ENCODE measurements at regions not wholly inside any gene's neighbourhood (a gene's known extent, or its start where the extent isn't known, plus 50 kb on each side); places are given as distances from the start of the nearest gene placed in this dataset.

- Histone ChIP-seq H3K9me3 (ENCODE audit: control insufficient read depth, insufficient read depth, low read length) (no peaks in the 10 kb centered on the region), H3K27ac (ENCODE audit: low read depth, low read length) (no peak overlapping the region), H3K4me3 (ENCODE audit: low read depth, low read length) (no peak overlapping the region), H3K27me3 (ENCODE audit: control insufficient read depth, insufficient read depth, low read length) (no peaks in the 10 kb centered on the region)
- ChIA-PET CTCF (no interaction called here), POLR2A (no interaction called here)
- TF ChIP-seq, protein P1, sequence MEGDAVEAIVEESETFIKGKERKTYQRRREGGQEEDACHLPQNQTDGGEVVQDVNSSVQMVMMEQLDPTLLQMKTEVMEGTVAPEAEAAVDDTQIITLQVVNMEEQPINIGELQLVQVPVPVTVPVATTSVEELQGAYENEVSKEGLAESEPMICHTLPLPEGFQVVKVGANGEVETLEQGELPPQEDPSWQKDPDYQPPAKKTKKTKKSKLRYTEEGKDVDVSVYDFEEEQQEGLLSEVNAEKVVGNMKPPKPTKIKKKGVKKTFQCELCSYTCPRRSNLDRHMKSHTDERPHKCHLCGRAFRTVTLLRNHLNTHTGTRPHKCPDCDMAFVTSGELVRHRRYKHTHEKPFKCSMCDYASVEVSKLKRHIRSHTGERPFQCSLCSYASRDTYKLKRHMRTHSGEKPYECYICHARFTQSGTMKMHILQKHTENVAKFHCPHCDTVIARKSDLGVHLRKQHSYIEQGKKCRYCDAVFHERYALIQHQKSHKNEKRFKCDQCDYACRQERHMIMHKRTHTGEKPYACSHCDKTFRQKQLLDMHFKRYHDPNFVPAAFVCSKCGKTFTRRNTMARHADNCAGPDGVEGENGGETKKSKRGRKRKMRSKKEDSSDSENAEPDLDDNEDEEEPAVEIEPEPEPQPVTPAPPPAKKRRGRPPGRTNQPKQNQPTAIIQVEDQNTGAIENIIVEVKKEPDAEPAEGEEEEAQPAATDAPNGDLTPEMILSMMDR (IDR thresholded peaks at IDR 0.05; ENCODE audit: low read depth, low read length), result no peak
- no peak for DNase-seq (ENCODE audit: low read depth, low spot score)
Observed at GRCh38 chr7:96591159-96591899, 118.3 kb downstream of the SEM1 start.

GRCh38 chr7:96589038-96589437, 120.6 kb downstream of the SEM1 start:
- ChIA-PET POLR2A (no interaction called here), CTCF (interaction anchor here (0.8 kb wide), 1 partner anchor 9 kb away, joined by 4 read pairs; no protein-coding TSS in a partner anchor)
- DNase-seq (ENCODE audit: low read depth, low spot score), result no peak
- Histone ChIP-seq H3K27me3 (ENCODE audit: control insufficient read depth, insufficient read depth, low read length) (no peaks in the 10 kb centered on the region), H3K4me3 (ENCODE audit: low read depth, low read length) (no peak overlapping the region), H3K9me3 (ENCODE audit: control insufficient read depth, insufficient read depth, low read length) (no peaks in the 10 kb centered on the region), H3K27ac (ENCODE audit: low read depth, low read length) (no peak overlapping the region)
- TF ChIP-seq, protein P1 (IDR thresholded peaks at IDR 0.05; ENCODE audit: low read depth, low read length), result no peak

DNA sequence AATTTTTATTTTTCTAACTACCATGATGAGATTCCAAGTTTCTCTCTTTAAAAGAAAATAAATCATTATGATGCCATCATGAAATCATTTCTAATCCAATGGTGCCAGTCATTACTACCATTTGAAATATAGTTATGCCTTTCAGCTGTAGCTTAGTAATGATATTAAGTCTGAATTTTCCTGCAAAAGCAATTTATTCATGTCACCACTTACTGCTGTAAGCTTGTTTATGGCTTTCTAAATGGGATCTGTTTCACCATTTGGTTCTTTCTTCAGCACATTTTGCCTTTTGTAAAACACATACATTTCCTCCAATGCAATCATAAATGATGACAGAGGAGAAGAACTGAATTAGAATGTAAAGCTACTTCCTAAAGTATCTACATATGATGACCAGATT, 130.5 kb downstream of the SEM1 start:
- Histone ChIP-seq H3K27me3 (ENCODE audit: control insufficient read depth, insufficient read depth, low read length) (no peaks in the 10 kb centered on the region), H3K27ac (ENCODE audit: low read depth, low read length) (no peak overlapping the region), H3K9me3 (ENCODE audit: control insufficient read depth, insufficient read depth, low read length) (no peaks in the 10 kb centered on the region), H3K4me3 (ENCODE audit: low read depth, low read length) (no peak overlapping the region)
- DNase-seq (ENCODE audit: low read depth, low spot score), result no peak
- POLR2A ChIA-PET, result no interaction called here
- TF ChIP-seq, protein P1 (IDR thresholded peaks at IDR 0.05; ENCODE audit: low read depth, low read length), result no peak
- CTCF ChIA-PET, result interaction anchor here (0.6 kb wide), 1 partner anchor 487 kb away, joined by 3 read pairs; no protein-coding TSS in a partner anchor

GRCh38 chr7:96578606-96579005, 131.0 kb downstream of the SEM1 start:
- Histone ChIP-seq H3K4me3 (ENCODE audit: low read depth, low read length) (no peak overlapping the region), H3K27me3 (ENCODE audit: control insufficient read depth, insufficient read depth, low read length) (no peaks in the 10 kb centered on the region), H3K27ac (ENCODE audit: low read depth, low read length) (no peak overlapping the region), H3K9me3 (ENCODE audit: control insufficient read depth, insufficient read depth, low read length) (no peaks in the 10 kb centered on the region)
- CTCF ChIA-PET, result interaction anchor here (0.6 kb wide), 1 partner anchor 487 kb away, joined by 3 read pairs; no protein-coding TSS in a partner anchor
- TF ChIP-seq, protein P1 (IDR thresholded peaks at IDR 0.05; ENCODE audit: low read depth, low read length), result no peak
- POLR2A ChIA-PET, result no interaction called here
- no peak for DNase-seq (ENCODE audit: low read depth, low spot score)

DNA sequence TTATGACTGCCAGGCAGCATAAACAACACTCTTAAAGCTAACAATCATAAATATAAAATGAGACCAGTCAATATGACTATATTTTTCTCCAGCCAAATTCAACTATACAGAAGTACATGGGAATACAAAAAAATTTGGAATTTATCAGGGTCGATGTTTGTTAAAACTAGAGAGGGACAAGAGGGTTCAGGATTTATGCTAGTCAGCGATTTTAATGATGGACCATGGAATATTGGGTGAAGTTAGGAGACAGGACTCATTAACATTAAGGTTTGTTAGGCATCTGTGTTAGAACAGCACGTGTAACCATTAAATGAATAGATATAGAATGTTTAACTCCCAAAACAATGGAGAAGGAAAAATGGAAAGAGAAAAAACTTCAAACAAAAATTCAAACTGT, 146.2 kb downstream of the SEM1 start:
- no peak overlapping the region for H3K27ac ChIP-seq (ENCODE audit: low read depth, low read length)
- ChIA-PET CTCF (no interaction called here), POLR2A (no interaction called here)
- H3K4me3 ChIP-seq (ENCODE audit: low read depth, low read length), result no peak overlapping the region
- TF ChIP-seq, protein P1 (IDR thresholded peaks at IDR 0.05; ENCODE audit: low read depth, low read length), result no peak
- no peaks in the 10 kb centered on the region for H3K9me3 ChIP-seq (ENCODE audit: control insufficient read depth, insufficient read depth, low read length)
- DNase-seq (ENCODE audit: low read depth, low spot score), result no peak
- no peaks in the 10 kb centered on the region for H3K27me3 ChIP-seq (ENCODE audit: control insufficient read depth, insufficient read depth, low read length)
